ENCODE measurements at regions not wholly inside any gene's neighbourhood (a gene's known extent, or its start where the extent isn't known, plus 50 kb on each side); places are given as distances from the start of the nearest gene placed in this dataset.
A peak's percentile ranks its signal among the peaks of the same experiment; 100 is the strongest.
"Not testable (repeated sequence)": the region's sequence is repeated elsewhere in the genome, so short reads cannot be mapped to it uniquely, and the experiment has no call there.

DNA sequence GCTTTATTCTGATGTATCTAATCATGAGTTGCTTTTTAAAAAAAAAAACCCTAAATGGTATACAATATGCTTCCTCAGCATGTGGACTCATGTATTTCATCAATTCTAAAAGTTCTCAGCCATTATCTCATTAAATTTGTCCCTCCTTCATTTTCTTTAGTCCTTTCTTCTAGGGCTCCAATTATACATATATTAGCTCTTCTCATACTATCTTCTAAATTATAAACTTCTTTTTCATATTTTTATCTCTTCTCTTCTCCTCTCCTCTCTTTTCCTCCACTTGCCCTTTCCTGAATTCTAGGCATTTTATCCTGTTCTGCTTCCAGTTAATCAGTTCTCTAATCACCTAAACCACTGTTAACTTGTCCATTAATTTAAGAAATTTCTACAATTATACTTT is 55.0 kb upstream of the IL33 start:
- no peak for DNase-seq

DNA sequence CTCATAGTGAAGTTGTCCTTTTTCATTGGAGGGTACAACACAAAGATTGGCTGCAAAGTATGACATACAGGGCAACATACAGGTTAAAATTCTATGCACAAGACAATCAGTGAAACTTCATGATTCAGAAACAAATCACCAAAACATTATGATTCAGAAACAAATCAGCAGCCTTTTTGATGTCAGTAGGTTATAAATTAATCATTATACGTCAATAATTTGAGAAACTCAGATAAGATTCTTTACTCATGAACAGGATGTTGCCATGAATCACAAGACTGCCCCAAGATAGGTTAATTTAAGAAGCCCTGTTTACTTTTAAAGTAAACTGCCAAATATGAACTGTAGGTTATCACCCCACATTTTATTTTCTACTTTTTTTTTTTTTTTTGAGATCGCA is 62.2 kb upstream of the IL33 start:
- no peak for DNase-seq

DNA sequence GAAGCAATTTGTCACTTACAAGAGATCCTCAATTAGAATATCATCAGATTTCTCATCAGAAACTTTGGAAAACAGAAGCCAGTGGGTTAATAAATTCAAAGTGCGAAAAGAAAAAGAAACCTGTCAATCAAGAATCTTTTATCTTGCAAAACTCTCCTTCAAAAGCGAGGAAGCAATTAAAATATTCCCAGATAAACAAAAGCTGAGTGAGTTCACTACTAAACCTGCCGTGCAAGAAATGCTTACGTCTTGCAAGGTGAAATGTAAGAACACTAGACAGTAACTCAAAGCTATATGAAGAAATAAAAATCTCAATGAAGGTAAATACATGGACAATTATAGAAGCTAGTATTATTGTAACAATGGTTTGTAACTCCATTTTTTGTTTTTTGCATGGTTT is 62.8 kb upstream of the IL33 start:
- DNase-seq: no peak

DNA sequence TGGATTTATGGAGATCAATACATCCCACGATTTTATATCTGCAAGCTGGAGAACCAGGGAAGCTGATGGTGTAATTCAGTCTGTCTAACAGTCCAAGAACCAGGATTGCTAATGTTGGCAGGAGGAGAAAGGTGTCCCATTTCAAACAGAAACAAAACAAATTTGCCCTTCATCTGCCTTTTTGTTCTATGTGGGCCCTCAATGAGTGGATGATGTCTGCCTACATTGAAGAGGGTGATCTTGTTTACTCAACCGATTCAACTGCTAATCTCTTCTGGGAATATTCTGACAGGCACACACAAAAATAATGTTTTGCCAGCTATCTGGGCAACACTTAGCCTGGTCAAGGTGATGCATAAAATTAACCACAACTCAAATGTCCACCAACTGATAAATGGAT is 65.1 kb upstream of the IL33 start:
- peak; percentile 7 for DNase-seq

DNA sequence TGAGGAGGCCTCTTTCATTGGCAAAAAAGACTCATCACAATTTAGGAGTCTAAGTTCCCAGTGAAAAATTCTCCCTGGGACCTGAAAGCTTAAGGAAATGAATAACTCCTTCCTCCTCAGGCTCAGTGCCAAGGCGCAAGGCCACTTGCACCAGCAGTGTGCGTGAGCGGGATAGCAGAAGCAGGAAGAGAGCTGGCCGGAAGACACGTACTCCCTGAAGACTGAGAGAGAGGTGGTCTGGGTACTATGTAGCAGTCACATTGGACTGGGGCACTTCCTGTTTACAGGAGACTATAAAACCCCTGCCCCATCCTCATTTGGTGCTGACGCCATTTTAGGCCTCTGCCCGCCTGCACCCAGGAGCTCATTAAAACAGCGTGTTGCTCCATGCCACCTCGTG is 66.3 kb upstream of the IL33 start:
- no peak for DNase-seq

DNA sequence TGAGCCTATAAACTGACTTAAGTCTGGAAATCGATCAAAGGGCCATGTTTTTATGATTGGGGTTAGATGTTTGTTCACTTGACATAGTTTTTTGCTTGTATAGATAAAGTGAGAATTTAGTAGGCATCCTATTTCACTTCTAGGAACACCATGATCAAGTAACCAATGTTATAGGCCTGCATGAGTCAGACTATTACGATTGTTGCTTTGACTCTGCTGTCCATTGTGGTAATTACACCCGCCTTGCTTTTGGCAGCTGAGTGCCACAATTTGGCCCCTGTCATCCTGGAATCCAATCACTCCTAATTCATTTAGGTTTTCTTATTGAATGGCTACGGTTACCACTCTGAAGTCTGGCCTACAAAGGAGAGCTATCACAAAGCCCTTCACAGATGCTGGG is 67.8 kb upstream of the IL33 start:
- no peak for DNase-seq

DNA sequence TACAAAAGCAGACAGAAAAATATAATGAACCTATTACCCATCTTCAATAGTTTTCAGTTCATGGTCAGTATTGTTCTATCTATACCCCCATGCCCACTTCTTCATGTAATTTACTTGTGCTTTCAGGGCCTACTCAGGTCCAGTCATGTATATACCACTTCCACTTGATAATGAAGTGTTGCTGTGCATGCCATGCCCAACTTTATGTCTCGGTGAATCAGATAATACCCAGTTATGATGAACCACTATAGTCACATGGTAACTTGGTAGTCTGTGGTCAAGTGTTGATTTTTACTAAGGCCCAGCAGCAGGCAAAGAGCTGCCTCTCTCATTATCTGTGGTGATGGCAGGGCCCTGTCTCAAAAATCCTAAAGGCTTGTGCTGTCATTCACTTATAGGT is 70.7 kb upstream of the IL33 start:
- no peak for DNase-seq

DNA sequence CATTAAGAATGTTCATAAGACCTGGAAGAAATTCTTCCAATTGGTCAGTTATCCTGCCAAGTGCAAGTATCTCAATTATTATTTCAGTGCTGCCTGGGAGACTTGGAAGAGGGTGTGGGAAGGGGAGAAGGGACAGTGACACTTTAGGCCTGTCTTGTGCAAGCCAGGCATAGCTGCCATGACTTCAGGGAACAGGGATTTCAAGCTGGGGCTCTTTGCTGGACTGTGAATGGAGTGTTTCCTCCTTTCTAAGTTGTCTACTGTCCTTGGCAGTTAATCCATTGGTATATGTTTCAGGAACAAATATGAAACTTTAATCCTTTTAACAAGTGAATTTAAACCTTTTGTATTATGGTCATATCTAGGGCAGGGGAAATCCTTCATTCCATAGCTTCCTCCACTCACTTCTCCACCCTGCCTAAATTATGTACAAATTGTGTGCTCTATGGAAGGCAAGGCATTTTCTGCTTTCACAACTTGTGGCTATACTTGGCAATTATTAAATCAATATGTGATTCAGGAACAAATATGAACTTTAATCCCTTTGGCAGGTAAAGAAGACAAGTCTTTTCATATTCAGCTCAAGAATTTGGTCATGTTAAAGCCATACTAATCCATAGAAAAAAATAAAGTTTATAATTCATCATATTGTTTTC is 72.7 kb upstream of the IL33 start:
- no peak for DNase-seq

DNA sequence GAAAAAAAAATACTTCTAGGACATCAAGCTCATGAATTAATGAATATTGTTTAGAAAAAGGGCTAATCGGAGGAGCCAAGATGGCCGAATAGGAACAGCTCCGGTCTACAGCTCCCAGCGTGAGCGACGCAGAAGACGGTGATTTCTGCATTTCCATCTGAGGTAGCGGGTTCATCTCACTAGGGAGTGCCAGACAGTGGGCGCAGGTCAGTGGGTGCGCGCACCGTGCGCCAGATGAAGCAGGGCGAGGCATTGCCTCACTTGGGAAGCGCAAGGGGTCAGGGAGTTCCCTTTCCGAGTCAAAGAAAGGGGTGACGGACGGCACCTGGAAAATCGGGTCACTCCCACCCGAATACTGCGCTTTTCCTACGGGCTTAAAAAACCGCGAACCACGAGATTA is 79.8 kb upstream of the IL33 start:
- not testable (repeated sequence) for DNase-seq

DNA sequence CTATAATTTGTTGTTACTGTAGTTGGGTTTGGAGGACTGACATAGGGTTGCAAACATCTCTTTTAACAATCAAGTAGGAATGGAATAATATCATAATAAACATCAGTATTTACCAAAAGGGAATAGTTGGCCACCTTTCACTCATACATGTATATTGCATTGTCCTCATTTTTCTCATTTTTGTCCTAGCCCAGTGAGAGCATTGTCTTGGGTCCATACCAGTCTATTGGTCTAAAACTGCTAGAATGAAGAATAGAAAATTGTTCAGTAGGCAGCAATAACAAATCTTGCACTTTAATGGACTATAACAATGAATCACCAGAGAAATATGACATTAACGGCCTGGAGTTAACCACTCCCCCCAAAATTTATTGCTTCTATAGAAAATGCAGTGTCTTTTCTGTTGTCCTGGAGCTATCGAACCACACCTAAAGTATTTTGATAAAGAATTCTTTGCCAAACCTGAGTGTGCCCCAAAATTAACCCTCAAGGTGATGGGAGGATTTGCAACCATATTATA is 80.9 kb upstream of the IL33 start:
- no peak for DNase-seq

DNA sequence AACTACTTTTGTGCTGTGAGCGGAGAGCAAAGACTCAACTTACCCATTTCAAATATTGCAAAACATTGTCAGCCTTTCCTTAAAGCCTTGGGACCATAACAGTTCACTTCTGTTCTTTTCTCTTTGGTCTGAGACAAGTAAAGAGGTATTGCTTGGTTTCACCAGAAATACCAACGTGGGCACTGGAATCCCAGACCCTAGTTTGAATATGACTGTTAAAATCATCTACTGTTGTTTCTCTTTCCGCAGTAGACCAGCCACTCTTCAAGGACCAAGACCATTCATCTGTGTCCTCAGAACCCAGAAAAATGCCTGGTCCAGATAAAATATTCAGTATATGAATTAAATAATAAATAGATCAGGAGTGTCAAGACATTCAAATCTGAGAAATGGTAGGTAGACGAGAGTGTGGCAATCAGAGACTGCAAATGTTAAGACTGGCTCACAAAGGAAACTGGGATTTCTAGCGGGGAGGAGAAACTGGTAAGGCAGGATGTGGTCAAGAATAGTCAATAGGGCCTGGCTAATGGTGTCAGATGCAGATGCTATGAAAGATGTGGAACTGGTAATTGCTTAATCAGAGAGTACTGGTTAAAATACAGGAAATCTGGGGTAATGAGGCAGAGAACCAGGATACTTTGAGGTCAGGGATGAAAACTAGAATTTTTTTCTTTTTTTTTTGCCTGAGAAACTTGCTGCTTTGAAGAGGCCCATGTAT is 82.1 kb upstream of the IL33 start:
- DNase-seq: no peak

DNA sequence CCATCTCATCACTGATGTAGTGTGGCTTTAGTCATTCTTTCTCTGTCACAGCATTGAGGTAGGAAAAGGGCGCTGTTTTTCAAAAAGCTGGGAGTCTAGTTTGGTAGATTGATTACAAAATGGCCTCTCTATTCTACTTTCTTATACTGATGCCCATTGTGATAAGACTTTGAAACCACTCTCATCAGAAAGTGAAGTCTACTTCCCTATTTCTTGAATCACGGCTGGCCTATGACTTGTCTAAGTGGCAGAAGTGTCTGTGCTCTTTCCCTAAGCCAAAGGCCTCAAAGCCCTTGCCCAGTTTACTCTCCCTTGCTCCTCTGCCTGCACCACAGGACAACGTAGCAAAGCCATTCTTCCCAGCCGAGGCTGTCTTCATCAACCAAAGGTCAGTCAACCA is 83.0 kb upstream of the IL33 start:
- no peak for DNase-seq

DNA sequence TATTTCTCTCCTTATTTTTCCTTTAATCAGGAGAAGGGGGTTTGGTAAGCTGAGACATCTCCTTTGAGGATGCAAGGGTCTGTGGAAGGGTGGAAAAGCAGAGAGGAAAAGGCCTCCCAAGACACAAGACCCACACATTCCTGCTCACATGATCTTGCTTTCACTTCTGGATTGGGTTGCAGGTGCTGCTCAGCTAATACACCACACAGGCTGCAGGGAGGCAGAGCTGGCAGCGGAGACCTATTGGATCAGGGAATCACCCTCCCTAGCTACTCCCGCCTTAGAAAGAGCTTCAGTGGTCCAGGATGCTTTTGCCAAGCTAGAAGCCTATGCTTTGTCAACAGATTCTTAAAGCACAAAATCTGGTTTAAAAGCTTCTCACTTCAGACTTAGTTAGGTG is 87.6 kb upstream of the IL33 start:
- no peak for DNase-seq

DNA sequence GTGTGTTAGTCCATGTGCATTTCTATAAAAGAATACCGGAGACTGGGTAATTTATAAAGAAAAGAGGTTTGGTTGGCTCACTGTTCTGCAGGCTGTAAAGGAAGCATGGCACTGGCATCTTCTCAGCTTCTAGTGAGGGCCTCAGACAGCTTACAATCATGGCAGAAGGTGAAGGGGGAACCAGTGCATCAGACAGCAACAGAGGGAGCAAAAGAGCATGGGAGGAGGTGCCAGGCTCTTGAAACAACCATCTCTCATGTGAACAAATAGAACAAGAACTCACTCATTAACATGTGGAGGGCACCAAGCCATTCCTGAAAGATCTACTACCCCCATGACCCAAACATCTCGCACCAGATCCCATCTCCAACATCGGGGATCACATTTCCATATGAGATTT is 89.2 kb upstream of the IL33 start:
- DNase-seq: no peak

DNA sequence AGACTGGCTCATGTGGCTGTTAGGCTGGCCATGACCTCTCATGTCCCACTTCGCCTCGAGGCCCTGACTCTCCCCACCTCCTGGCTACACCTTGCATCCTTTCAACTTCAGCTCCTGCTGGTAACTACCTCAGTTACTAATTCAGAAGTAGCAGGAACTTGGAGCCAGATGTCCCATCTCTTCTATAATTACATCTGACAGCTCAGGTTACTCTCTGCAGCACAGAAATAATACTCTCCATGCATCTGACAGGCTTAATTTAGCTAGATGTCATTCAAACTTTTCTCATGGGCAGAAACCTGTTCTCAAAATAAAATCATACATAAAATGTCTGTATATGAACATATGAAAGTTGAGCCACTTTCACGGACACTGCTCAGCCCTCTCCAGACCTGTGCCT is 92.2 kb upstream of the IL33 start:
- no peak for DNase-seq

DNA sequence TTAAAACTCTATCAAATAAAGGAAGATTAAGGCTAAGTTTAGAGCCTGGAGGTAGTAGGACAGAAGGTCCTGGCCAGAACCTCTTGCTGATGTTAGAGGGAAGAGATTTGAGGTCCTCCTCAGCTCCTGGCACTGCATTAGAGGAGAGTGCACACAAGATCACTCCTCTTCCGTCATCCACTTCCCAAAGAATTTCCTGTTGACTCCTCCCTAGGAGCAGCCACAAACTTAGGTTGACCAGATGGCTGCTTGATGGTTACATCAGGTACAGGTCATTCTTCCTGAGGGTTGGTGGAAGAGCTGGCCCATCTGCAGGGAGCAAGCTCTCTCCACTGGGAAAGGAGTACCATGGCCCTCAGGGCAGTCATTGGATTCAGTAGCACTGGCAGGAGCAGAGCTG is 93.9 kb upstream of the IL33 start:
- DNase-seq: no peak

DNA sequence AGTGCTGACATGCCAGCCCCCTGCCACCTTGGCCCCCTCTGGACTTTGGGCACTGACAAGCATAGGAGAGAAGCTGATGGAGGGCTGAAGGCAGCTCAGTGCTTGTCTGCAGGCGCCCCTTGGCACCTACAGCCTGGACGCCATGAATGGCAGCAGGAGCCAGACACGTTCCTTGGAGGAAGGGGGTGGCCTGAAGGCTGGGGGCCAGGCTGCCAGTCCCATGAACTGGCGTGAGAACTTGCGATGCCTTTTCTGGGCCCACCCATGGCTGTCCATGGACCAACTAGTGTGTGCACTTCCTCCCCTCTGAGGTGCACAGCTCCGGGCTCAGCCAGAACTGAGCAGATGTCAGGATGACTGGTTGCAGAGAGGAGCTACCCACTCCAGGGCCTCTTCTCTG is 99.0 kb upstream of the RANBP6 start:
- no peak for DNase-seq

DNA sequence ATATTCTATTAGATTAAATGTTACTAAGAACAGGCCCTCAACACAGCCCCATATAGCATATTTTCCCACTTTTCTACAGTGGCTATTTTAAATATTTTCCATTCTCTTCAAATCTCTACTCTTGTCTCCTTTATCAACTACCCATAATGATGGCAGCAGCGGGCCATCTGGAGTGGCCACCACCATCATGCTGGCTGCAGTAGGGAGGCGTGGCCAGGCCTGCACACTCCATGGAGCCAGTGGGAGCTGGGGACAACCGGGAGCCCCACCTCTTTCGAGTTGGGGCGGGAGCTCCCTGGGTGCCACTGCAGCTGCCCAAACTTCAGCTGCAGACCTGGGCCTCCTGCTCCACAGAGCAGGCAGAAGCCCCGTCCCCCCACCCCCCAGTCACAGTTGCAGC is 98.4 kb upstream of the RANBP6 start:
- DNase-seq: no peak

DNA sequence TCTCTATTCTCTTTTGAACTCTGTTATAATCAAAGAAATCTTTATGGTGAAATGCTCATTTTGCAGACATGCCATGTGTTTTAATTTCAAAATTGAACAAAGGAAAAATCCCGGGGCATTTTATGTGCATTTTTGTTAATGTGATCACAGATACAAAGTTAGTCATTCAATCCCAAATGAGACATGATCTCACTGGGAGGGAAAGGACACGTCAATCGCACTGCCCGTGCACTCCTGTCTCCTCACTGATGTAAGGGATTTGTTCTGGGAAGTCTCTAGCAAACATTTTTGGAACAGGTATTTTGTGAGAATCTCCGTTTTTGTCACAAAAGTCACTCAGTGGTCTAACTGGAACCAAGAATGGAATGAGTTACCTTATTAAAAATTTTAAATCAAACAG is 97.9 kb upstream of the RANBP6 start:
- DNase-seq: no peak

DNA sequence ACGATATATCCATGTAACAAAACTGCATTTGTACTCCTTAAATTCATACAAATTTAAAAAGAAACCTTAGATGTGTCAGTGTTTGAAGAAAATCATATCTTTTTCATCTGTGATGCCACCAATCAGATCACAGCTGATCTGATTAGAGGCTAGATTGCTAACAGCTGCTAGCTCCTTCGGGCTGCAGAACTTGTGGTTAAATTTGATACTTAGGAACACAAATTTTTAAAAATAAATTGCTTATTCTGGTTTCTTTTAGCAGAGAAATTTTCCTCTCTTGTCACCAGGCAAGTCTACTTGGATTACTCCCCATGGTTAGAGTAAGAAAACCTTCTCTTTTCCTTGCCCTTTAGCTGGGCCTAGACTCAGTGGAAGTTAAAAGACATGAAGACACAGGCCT is 94.6 kb upstream of the RANBP6 start:
- DNase-seq: no peak

DNA sequence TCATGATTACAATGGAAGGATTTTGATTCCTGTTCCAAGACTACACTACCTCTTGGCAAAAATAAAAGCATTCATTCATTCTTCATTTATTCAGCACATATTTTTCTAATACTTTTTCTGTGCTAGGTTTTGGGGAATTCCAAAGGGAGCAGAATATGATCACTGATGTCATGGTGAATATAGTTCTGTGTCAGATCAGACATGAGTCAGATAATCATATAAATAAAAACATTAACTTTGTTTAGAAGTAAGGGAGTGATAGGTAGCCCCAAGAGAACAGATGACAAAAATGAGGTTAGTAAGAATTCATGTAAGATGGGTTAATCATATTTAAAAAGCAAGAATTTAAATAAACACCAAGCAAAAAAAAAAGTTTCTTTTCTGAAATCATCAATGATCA is 94.1 kb upstream of the RANBP6 start:
- DNase-seq: no peak

DNA sequence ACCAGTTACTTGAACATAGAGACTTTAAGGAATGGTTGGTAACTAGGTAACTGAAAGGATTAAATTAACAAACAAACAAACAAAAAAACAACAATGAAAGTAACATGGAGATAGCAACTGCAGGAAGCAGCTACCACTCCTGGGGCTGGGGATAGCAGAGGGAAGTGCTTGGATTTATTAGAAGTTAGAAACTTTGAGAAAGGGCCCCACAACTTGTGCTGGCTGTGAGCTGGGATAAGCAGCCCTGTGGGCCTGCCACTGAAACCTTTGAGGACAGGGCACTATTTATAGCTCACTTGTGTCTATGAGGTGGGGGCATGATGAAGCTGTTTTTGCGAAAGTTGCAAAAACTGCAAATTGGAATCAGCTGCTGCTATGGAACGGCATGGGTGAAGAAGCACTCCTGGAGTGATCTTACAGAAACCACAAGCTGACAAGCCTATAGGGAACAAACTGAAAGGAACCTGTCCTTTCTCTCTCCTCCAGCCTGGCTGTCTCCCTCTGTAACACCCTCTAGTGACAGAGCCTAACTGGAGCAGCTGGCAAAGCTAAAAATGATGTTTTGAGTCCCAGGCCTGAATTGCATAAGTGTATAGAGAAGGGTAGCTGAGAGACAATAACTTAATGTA is 91.4 kb upstream of the RANBP6 start:
- DNase-seq: peak; percentile 9

DNA sequence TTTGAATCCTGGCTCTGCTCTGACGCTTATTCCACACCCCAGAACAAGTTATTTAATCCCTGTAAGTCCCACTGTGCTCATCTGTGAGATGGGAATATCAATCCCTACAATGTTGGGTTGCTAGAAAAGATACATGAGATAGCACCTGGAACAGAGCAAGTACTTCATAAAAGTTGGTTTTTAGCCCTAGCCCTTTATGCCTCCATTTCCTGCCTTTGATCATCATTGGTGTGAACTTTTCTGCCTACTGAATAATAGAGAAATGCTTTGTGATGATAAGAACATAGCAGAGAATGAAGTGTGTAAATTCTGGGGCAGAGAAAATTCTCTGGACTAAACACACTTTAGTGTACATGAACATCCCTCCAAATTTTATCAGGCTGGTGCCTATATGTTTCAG is 90.3 kb upstream of the RANBP6 start:
- DNase-seq: no peak

DNA sequence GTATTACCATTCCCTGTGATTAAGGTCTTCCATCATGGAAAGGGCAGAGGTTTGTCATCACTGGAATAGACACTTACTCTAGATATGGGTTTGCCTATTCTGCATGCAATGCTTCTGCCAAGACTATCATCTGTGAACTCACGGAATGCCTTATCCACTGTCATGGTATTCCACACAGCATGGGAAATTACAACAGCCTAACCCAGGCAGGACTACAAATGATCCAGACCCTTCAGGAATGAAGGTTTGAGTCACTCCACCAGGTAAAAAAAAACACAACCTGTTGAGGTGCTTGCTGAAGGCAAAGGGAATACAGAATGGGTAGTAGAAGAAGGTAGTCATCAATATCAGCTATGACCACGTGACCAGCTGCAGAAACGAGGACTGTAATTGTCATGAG is 89.0 kb upstream of the RANBP6 start:
- not testable (repeated sequence) for DNase-seq
